Gastrocnemius medialis (tissue), 4 donors: ENCODE measurements at regions not wholly inside any gene's neighbourhood (a gene's known extent, or its start where the extent isn't known, plus 50 kb on each side); places are given as distances from the start of the nearest gene placed in this dataset.
"Not testable (repeated sequence)": the region's sequence is repeated elsewhere in the genome, so short reads cannot be mapped to it uniquely, and the experiment has no call there.

Experiments
- ATAC-seq, 2 donors: fragments of 150-250 bp; one replicate each; pipeline ENCODE4 v1.9.1; 2016
- DNase-seq, 2 donors: peaks; one replicate each; pipeline ENCODE4 v3.0.0-alpha.2; 2019
- H3K27ac ChIP-seq, 4 donors: fragments of 200-600 bp; sonication (generic); 1 replicate in 1 of 4; 2 replicates in 3 of 4; pipeline ENCODE4 v1.5.1; 2016 to 2018; ENCODE audit warnings: mild to moderate bottlenecking in 2 of 4, moderate library complexity in 1 of 4
- H3K27me3 ChIP-seq, 3 donors: fragments of 200-600 bp; sonication (generic) in 2 of 3; 1 replicate in 1 of 3; 2 replicates in 2 of 3; pipeline versions ENCODE4 v1.5.1 to v1.6.0; 2016 to 2019; ENCODE audit warnings: mild to moderate bottlenecking in 1 of 3, moderate library complexity in 1 of 3
- H3K36me3 ChIP-seq, 2 donors: fragments of 200-600 bp; sonication (generic) in 1 of 2; one replicate each; pipeline ENCODE4 v1.5.1; 2017 to 2018
- H3K4me1 ChIP-seq, 2 donors: fragments of 200-600 bp; sonication (generic) in 1 of 2; one replicate each; pipeline ENCODE4 v1.5.1; 2016 to 2017; ENCODE audit warnings: mild to moderate bottlenecking in 2 of 2
- H3K4me3 ChIP-seq, 4 donors: fragments of 200-600 bp; sonication (generic) in 3 of 4; 1 replicate in 1 of 4; 2 replicates in 3 of 4; pipeline ENCODE4 v1.5.1; 2016 to 2019; ENCODE audit warnings: mild to moderate bottlenecking in 2 of 4
- H3K9me3 ChIP-seq, 3 donors: fragments of 200-600 bp; sonication (generic) in 2 of 3; 1 replicate in 1 of 3; 2 replicates in 2 of 3; pipeline ENCODE4 v1.5.1; 2016 to 2019
- CTCF ChIP-seq, 5 experiments: fragments of 450-650 bp in 3 of 5; fragments of 200-600 bp in 2 of 5; sonication (generic) in 2 of 5; IDR thresholded peaks in 4 of 5; conservative IDR thresholded peaks in 1 of 5; 1 replicate in 4 of 5; 2 replicates in 1 of 5; pipeline ENCODE4 v1.5.1; 2016 to 2019; ENCODE audit warnings: antibody characterized with exemption in 5 of 5, mild to moderate bottlenecking in 3 of 5, moderate library complexity in 3 of 5
- POLR2A ChIP-seq, 2 donors: fragments of 450-650 bp; IDR thresholded peaks; one replicate each; pipeline ENCODE4 v1.6.1; 2017; ENCODE audit warnings: antibody characterized with exemption in 2 of 2, mild to moderate bottlenecking in 2 of 2, moderate library complexity in 2 of 2
- in situ Hi-C, 4 donors: fragments of 200-750 bp; cut with MboI; loops; one replicate each; pipeline versions ENCODE4 v1.15.0 to v1.8.0; 2017; ENCODE audit warnings: low sequenced_read_pairs in 4 of 4
- intact Hi-C: fragments of 100-400 bp; cut with DNase I; formaldehyde crosslinking; loops from one replicate; pipeline ENCODE4 v1.15.1; 2023; ENCODE audit warnings: low total_unique reads

- Histone ChIP-seq H3K27me3 (no peaks in the 10 kb centered on the region), H3K27ac (no peak overlapping the region), H3K4me3 (no peak overlapping the region), H3K36me3 (no peaks in the 10 kb centered on the region), H3K4me1 (no peaks in the 10 kb centered on the region), H3K9me3 (no peaks in the 10 kb centered on the region)
- ATAC-seq (no peak), DNase-seq (no peak)
- intact Hi-C loops, result no loop called here
- in situ Hi-C loops, result no loop called here
- TF ChIP-seq CTCF (IDR thresholded peaks at IDR 0.05 in 4 of 5, conservative IDR thresholded peaks at IDR 0.05 in 1 of 5) (no peak), POLR2A (IDR thresholded peaks at IDR 0.05) (no peak)
Observed at GRCh38 chr5:29208024-29208423, 1985.5 kb upstream of the CDH6 start.

- Histone ChIP-seq H3K36me3 (no peaks in the 10 kb centered on the region), H3K4me1 (no peaks in the 10 kb centered on the region), H3K9me3 (no peaks in the 10 kb centered on the region), H3K4me3 (no peak overlapping the region), H3K27ac (no peak overlapping the region), H3K27me3 (no peaks in the 10 kb centered on the region)
- no peak for DNase-seq
- intact Hi-C loops (no loop called here), in situ Hi-C loops (no loop called here)
- TF ChIP-seq CTCF (IDR thresholded peaks at IDR 0.05 in 4 of 5, conservative IDR thresholded peaks at IDR 0.05 in 1 of 5) (no peak), POLR2A (IDR thresholded peaks at IDR 0.05) (no peak)
- no peak for ATAC-seq
Observed at GRCh38 chr5:29203049-29203448, 1990.4 kb upstream of the CDH6 start.

- TF ChIP-seq POLR2A (IDR thresholded peaks at IDR 0.05), result no peak
- no peak for TF ChIP-seq CTCF (IDR thresholded peaks at IDR 0.05 in 4 of 5, conservative IDR thresholded peaks at IDR 0.05 in 1 of 5)
- in situ Hi-C loops, result no loop called here
Observed at GRCh38 chr5:29197631-29198454, 1995.6 kb upstream of the CDH6 start.

GRCh38 chr5:29193972-29194371 lies 1999.5 kb upstream of the CDH6 start:
- H3K4me1 ChIP-seq, result no peaks in the 10 kb centered on the region
- H3K9me3 ChIP-seq, result no peaks in the 10 kb centered on the region
- intact Hi-C loops, result no loop called here
- H3K4me3 ChIP-seq, result no peak overlapping the region
- TF ChIP-seq CTCF (IDR thresholded peaks at IDR 0.05 in 4 of 5, conservative IDR thresholded peaks at IDR 0.05 in 1 of 5) (no peak), POLR2A (IDR thresholded peaks at IDR 0.05) (no peak)
- no peaks in the 10 kb centered on the region for H3K27me3 ChIP-seq
- no peak for ATAC-seq
- no peak for DNase-seq
- no peaks in the 10 kb centered on the region for H3K36me3 ChIP-seq
- no peak overlapping the region for H3K27ac ChIP-seq
- in situ Hi-C loops, result no loop called here

More at GRCh38 chr5:29197631-29198454, 1995.6 kb upstream of the CDH6 start:
- ATAC-seq, result no peak
- H3K36me3 ChIP-seq, result no peaks in the 10 kb centered on the region
- no peak overlapping the region for H3K4me3 ChIP-seq
- no peak for DNase-seq
- intact Hi-C loops, result no loop called here
- H3K9me3 ChIP-seq, result no peaks in the 10 kb centered on the region
- H3K27ac ChIP-seq, result no peak overlapping the region
- H3K4me1 ChIP-seq, result no peaks in the 10 kb centered on the region
- H3K27me3 ChIP-seq, result no peaks in the 10 kb centered on the region

GRCh38 chr5:29191269-29192048 lies 2002.0 kb upstream of the CDH6 start:
- H3K27ac ChIP-seq, in situ Hi-C loops, H3K4me3 ChIP-seq, DNase-seq, intact Hi-C loops, H3K36me3 ChIP-seq, H3K9me3 ChIP-seq, H3K4me1 ChIP-seq, ATAC-seq, H3K27me3 ChIP-seq: not testable (repeated sequence)

GRCh38 chr5:29190398-29190797 lies 2003.1 kb upstream of the CDH6 start:
- ATAC-seq, intact Hi-C loops, H3K4me3 ChIP-seq, H3K4me1 ChIP-seq, H3K27me3 ChIP-seq, H3K36me3 ChIP-seq, H3K27ac ChIP-seq, DNase-seq, in situ Hi-C loops, H3K9me3 ChIP-seq: not testable (repeated sequence)

GRCh38 chr5:29186380-29186779 lies 2007.1 kb upstream of the CDH6 start:
- H3K4me3 ChIP-seq, H3K4me1 ChIP-seq, intact Hi-C loops, ATAC-seq, H3K27ac ChIP-seq, DNase-seq, H3K27me3 ChIP-seq, H3K9me3 ChIP-seq, H3K36me3 ChIP-seq, in situ Hi-C loops: not testable (repeated sequence)
